ENCODE measurements at regions not wholly inside any gene's neighbourhood (a gene's known extent, or its start where the extent isn't known, plus 50 kb on each side); places are given as distances from the start of the nearest gene placed in this dataset.

DNA sequence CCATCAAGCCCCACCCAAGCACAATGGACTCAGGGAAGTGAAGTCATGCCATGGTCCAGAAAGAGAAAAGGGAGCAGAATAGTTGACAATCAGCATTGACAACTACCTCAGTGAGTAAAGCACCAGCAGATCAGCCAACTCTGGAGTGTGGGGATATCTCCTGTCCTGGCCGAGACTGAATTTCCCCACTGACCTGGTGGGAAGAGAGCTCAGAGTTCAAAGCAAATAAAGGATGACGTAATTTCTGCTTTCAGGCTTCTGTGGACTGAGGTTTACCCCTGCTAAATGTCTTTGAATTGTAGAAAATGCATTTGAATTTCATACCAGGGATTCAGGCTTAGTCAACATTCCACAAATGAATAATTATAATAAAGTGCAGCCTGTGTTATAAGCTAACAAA, 152.9 kb downstream of the CBLN1 start:
- DNase-seq, result no peak

DNA sequence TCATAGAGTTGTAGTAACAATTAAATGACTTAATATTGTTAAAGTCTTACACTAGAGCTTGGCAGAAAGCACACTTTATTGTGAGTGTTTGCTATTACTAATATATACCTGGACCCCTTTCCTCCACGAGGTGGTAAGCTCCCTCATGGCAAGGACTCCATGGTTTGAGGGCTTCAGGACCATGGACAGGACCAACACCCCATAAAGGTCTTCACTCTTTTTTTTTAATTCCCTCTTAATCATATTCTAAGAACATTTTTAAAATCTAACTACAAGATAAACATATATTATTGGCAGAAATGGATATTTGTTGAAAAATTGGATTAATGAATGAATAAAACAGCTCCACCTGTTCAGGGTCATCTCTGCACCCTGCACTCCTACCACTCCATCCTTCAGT, 154.5 kb downstream of the CBLN1 start:
- no peak for DNase-seq

DNA sequence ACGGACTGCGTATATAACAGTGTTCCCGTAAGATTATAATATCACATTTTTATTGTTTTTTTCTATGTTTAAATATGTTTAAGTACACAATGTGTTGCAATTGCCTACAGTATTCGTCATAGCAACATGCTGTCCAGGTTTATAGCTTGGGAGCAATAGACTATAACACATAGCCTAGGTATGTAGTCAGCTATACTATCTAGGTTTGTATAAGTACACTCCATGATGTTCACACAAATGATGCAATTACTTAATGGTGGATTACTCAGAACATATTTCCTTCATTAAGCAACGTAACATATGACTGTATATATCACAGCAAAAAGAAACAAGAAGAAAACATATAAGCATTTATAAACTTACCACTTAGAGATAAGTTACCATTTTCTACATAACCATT, 160.0 kb downstream of the CBLN1 start:
- DNase-seq, result no peak

DNA sequence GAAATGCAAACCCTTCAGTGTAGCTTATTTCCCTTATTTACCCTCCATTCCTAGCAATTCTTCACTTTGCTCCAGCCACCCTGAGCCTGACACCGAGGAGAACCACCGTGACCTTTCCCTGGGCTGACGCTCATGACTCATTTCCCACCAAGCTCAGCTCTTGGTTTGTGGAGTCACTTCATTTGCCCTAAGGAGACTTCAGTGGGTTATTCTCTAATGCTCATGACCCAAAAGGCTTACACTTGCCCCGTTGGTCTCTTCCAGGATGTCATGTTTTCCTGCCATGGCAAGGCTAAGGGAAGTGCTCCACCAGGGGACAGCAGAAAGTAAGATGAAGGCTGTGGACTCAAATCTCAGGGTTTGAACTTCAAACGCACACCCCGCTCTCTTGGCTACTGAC, 161.0 kb downstream of the CBLN1 start:
- DNase-seq, result no peak

DNA sequence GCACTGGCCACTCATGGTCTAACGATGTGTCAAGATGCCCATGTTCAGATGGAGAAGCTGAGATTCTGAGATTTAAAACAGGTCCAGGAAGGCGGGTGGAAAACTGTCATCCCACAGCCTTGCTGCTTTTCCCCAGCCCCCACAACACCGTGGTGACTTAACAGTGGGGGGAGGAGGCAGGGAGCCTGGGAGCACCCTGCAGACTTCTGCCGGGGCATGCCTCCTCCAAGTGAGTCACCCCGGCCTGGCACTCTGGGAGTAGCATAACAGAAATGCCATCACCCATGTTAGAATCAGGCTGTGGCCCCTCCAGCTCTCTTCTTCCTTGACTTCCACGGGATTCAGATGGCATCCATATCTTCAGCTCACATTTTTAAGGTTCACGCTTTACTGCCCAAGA, 164.8 kb downstream of the CBLN1 start:
- DNase-seq, result no peak

DNA sequence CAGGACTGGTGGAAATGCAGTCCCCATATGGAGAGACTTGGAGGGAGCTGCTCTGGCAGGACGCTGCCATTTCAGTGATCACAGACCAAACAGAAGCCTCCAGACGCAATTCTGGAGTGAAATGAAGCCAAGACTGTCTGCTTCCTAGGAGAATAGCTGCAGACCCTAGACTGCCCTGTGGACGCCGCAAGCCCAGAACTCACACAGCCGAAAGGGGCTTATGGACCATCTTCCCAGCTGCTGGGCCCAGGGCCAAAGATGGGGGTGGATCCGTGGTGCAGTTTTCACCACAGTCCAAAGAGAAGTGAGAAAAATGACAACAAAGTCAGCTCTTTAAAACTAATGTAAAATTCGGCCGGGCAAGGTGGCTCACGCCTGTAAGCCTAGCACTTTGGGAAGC, 165.7 kb downstream of the CBLN1 start:
- DNase-seq, result no peak

DNA sequence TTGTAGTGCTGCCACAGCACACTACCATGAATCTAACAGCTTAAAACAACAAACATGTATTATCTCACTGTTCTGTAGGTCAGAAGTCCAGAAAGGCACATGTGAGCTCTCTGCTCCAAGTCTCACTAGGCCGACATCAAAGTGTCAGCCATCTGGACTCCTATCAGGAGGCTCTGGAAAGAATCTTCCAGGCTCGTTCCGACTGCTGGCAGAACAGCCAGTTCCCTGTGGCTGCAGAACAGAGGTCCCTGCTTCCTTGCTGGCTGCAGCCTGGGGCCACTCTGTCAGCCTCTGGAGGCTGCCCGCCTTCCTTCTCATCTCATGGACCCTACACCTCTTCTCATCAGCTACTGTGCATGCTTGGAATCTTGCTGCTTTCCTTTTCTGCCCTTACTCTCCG, 168.9 kb downstream of the CBLN1 start:
- DNase-seq, result no peak

DNA sequence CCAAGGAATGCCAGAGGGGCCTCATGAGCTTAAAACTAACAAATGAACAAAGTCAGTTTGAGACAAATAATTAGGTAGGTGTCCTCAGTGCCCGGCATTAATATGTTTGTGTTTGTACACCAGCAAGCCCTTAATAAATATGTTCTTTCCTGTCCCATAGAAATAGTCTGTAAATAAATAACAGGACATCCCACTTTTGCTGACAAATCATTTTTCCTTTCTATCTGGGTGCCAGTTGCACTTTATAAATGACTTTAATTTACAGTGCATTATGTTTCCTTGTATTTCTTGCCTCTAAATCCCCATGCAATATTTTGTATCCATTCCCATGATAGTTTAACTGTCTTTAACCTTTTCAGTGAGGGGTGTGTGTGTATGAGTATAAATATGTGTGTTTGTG, 170.3 kb downstream of the CBLN1 start:
- no peak for DNase-seq

DNA sequence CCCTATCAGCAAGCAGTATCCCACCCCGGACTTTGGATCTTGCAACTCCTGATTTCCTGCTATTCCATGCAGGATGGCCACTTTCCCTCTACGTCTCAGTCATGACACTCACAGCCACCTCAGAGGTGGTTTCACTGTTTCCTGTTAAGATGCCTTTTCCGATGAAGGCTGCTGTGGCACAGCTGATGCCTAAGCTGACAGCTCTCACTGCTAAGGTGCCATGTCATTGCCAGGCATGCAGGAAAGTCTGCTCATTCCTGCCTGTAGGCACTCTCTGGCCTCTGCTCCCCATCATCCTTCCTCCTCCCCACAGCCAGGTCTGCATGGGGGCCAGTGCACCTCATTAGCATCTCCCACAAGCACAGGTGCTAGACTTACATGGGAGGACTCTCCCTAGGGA, 173.0 kb downstream of the CBLN1 start:
- DNase-seq, result no peak

DNA sequence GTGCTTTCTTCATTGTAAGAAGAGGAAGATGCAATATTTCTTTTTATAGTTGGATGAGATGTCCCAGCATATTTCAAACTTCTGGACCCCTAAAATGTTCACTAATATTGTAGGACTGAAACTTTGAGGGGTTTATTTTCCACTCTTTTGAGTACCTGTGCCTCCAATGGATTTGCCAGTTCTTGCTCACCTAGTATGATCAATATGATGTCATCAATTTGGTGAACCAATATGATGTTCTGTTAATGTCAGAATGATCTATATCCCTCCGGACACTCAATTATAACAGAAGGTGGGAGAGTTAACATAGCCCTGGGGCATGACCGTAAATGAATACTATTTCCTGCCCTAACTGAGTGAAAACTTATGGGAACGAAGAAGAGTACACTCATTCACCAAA, 178.3 kb downstream of the CBLN1 start:
- no peak for DNase-seq

DNA sequence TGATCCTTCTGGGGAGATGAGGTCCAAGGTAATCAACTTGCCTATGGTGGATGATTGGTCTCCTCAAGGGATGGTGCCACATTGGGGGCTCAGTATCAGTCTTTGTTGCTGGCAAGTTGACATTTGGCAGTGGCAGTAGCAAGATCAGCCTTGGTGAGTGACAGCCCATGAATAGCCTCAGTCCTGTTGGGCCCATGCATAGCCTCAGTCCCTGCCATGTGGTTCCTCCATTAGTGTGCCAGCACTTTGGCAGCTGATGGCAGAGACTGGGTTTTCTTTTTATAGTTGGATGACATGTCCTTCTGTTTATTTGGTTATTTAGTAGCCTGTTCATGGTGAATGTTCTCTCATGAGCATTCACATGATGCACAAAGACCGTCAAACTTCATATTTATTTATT, 179.6 kb downstream of the CBLN1 start:
- DNase-seq, result no peak

DNA sequence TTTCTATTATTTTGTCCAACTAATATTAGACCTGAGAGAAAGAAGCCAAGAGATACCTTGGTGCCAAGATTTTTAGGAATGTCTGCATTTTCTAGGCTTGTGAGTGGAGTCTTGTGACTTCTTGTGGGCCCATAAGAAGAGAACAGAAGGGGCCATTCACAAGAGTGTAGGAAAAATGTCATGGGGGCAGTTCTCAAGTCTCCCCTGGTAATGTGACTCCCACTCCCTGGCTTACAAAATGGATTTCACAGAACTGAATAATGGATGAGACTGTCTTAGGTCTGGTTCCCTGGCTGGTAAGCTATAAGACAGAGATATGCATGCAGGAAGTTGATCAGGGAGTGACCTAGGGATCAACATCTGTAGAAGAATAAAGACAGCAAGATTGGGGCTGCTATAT, 181.3 kb downstream of the CBLN1 start:
- no peak for DNase-seq

DNA sequence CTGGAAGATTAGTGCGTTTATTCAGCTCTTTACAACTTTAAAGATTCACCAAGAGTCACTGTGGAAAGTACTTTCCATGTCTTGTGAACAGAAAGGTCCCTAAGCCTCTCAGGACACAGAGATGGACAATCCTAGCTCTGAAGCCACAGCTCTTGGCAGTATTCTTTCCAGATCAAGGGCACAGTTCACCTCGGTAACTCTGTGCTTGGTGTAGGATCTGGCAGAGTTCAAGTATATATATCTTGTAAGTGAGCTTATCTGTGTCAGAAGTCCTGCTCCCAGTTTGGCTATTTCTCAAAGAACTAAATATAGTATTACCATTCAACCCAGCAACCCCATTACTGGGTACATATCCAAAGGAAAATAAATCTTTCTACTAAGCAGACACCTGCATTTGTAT, 183.7 kb downstream of the CBLN1 start:
- DNase-seq, result no peak

DNA sequence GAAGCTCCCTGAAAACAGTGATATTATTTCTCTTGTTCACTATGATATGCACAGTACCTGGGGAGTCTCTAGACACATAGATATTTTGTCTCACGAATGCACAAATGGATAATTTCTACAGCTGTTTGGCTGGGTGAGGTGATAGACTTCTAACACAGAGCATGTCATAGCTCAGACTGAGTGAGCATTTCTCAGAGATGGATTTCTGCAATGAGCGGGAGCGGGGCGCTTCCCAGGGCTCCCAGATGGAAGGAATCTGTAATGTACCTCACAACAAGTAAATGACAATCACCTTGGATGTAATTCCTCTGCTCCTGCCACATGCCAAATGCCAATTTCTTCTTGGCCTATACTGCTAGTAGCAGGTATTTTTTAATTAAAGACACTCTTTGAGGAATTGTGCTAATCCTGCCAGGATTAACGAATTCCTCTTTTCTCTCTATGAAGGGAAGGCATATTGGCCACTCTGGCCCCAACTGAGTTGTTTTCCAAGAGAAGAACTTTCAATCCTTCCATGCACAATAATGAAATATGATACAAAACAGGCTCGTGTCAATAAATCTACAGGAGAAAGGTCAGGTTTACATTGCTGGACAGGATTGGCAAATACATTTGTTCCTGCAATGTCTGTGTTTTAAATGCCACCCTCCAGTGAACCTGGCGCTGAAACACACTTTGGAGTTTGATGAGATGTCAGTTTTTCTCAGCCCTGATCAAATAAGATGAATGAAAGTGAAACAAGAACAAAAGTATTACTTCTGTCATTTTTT, 185.3 kb downstream of the CBLN1 start:
- no peak for DNase-seq

DNA sequence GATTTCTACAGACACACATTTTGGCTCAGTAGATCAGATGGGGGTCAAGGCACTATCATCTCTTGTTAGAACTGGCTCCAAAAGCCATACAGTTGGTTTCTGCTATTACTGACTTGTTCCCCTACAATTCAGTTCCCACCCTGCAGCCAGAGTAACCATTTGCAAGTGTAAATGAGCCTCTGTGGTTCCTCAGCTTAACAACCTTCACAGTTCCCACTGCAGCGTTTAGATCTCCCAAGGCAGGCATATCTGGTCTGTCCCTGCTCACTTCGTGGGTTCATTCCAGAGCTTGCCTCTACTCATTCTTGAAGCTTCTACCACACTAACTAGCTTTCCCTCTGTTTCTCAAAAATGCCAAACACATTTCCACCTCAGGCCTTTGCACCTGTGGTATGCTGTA, 186.1 kb downstream of the CBLN1 start:
- DNase-seq, result no peak

DNA sequence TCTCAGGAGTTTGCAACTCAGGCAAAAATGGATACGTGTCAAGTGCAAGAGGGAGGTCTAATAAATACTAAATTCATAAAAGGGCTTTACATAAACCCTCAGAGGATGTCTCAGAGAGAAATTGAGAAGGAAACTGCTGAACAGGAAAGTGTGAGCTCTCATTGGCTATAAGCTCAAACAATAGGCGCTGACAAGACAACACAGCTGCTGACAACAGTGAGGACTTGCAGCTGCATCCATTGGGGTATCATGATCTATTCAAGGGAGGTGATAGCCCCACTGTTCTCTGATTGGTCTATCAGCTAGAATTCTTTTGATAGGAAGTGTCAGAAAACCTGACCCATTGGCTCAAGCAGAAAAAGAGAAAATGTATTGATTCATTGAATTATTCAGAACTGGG, 187.2 kb downstream of the CBLN1 start:
- peak in 17 of 56 donors; percentile 1 to 53 (median 17) for DNase-seq

DNA sequence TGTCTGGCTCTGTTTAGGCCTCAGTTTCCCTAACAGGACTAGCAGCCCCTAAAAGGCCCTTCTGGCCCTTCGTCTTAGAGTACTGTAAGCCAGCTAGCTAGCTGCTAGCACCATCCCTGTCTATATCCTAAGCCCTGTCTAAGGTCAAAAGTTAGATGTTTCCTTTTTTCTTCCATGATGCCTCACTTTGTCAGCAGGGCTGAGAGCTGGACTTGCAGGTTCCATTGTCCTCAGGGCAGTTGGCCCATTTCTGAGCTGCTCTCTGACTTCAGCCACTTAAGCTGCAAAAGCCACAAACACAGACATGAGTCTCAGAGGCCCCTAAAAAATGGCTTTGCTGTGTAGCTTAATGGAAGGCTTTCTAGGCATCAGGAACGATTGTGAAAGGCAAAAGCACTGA, 187.7 kb downstream of the CBLN1 start:
- peak in 1 of 56 donors; percentile 15 for DNase-seq

DNA sequence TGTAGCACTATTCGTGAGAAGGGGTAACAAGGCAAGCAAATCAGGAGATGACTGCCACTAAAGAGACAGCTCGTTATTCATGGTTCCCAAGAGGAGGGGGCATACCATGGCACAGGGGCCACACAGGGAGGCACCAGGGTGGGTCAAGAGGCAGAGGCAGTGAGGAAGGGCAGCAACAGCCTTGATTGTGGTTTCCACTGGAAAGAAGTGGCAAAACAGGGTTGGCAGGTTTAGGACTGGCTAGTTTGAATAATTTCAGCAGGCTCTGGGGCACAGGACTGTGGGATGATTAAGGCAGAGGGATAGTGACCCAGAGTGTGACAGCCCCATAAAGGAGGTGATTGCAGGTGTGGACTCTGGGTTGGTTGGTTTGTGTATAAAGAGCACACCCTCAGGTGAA, 188.9 kb downstream of the CBLN1 start:
- DNase-seq, result no peak

DNA sequence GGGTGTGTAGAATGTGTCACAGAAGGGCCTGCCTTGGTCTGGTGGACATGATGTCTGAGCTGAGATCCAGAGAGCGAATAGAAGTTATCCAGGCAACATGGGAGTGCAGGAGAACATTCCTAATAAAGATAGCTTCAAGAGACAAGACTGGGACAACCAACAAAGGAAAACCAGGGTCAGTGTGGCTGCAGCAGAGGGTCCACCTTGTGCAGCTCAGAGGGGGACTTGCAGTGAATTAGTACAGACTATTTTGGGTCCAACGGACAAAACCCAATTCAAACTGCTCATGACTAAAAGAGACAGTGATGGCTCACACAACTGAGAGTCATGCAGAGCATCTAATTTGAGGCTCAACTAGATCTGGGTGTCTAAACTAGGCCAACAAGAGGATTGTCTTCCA, 192.1 kb downstream of the CBLN1 start:
- DNase-seq, result no peak

DNA sequence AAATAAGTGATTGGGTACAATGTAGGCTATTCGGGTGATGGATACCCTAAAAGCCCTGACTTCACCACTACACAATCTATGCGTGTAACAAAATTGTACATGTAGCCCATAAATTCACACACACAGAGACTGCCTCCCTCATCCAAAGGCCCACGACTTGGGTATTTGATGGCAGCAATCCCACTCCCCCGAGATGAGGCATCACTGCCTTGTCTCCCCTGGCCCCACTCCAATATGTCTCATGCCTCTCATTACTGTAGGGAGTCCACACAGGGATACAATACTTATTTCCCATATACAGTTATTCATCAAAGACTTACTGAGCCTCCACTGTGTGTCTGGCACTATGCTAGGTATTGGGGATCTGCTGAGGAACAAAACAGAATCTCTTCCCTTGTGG, 192.6 kb downstream of the CBLN1 start:
- no peak for DNase-seq

DNA sequence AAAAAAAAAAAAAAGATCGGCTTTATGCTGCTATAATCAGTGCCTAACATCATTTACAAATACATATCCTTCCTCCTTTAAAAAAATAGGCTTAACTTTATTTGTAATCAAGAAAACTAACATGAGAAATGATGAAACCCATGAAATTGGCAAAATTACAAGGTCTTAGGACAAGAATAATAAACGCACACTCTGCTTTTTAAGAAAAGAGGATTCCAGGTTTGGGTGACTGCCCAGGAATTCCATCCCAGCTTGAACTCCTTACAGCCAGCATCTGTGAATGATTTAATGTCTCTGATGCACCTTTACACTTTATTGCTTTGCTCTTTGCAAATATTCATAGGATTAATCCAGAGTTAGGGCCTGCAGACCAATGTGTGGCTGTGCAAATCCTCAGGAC, 196.0 kb downstream of the CBLN1 start:
- DNase-seq, result no peak

DNA sequence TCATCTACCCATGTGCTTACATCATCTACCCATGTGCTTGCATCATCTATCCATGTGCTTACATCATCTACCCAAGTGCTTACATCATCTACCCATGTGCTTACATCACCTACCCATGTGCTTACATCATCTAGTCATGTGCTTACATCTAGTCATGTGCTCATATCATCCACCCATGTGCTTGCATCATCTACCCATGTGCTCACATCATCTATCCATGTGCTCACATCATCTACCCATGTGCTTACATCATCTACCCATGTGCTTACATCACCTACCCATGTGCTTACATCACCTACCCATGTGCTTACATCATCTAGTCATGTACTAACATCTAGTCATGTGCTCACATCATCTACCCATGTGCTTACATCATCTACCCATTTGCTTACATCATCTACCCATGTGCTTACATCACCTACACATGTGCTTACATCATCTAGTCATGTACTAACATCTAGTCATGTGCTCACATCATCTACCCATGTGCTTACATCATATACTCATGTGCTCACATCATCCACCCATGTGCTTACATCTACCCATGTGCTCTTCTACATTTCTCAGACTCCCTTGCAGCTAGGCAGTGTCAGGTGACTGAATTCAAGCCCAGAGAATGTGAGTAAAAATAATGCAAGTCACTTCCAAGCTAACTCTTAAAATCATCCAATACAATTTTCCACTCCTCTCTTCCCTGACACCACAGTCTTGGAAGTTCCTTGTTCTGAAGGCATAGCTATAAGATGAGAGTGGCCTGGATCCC, 196.8 kb downstream of the CBLN1 start:
- no peak for DNase-seq

DNA sequence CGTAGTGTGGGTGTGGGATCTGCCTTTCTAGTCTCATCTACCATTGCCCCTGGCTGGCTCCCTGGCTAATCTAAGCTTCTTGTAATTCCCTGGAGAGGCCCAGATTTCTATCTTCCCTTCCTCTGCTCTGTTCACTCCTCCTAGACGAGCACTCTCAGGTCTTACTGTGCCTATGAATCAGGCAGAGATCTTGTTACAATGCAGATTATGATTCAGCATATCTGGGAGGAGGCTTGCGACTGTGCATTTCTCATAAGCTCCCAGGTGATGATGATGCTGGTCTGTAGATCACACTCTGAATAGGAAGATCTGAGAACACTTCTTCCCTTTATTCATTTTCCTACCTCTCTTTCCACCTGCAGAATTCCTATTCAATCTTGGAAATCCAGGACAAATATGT, 200.1 kb downstream of the CBLN1 start:
- DNase-seq, result no peak

Measured in amygdala (tissue), 56 donors.